ENCODE measurements at regions not wholly inside any gene's neighbourhood (a gene's known extent, or its start where the extent isn't known, plus 50 kb on each side); places are given as distances from the start of the nearest gene placed in this dataset.

DNA sequence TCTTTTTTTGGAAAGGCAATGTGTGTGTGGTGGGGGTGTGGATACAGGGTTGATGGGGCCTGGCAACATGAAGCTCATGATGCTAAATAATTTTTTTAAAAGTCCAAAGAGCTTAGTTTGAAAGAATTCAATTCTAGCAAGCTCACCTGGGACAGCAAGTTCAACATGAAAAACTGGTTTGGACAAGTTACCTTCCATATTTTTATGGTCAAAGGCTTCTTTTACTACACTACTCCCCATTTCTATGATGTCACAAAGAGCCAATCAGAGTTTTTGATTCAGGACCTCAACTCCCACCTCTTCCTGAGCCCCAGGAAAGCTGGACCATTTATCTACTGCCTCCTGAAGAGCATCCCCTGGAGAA is 66.1 kb upstream of the CTNNBL1 start:
- Histone ChIP-seq H3K9me3 (no peaks in the 10 kb centered on the region), H3K27me3 (peaks cover 0 to 59% (median 31%) of the 10 kb centered on the region in 7 donors), H3K4me3 (no peak overlapping the region), H3K4me1 (peaks cover 0 to 5% (median 0%) of the 10 kb centered on the region in 9 donors), H3K36me3 (no peaks in the 10 kb centered on the region), H3K27ac (no peak overlapping the region)
- intact Hi-C loops (cut with DNase I), result no loop called here
- ATAC-seq (no peak), DNase-seq (no peak)
- no peak for TF ChIP-seq CTCF (IDR thresholded peaks at IDR 0.05)

GRCh38 chr20:37627060-37627766 is 66.6 kb upstream of the CTNNBL1 start:
- no peaks in the 10 kb centered on the region for H3K9me3 ChIP-seq
- peaks cover 0 to 59% (median 36%) of the 10 kb centered on the region in 7 donors for H3K27me3 ChIP-seq
- ATAC-seq (peak in 6 of 8 donors; percentile 58 to 67 (median 64)), DNase-seq (peak; percentile 37 to 52)
- WGBS, 2 donors, result 15 to 22% methylated on average over 15 of the region's 15 CpGs
- no peaks in the 10 kb centered on the region for H3K36me3 ChIP-seq
- no peak for TF ChIP-seq CTCF (IDR thresholded peaks at IDR 0.05)
- peaks cover 0 to 5% (median 0%) of the 10 kb centered on the region in 9 donors for H3K4me1 ChIP-seq
- intact Hi-C loops (cut with DNase I), result no loop called here
- H3K4me3 ChIP-seq, result no peak overlapping the region
- no peak overlapping the region for H3K27ac ChIP-seq

- 27 to 33% methylated on average over 1 of the region's 1 CpG for WGBS, 2 donors
- Histone ChIP-seq H3K4me1 (no peaks in the 10 kb centered on the region), H3K27ac (no peak overlapping the region), H3K9me3 (no peaks in the 10 kb centered on the region), H3K4me3 (no peak overlapping the region), H3K27me3 (peaks cover 0 to 61% (median 29%) of the 10 kb centered on the region in 7 donors), H3K36me3 (no peaks in the 10 kb centered on the region)
- intact Hi-C loops (cut with DNase I), result no loop called here
- DNase-seq (no peak), ATAC-seq (no peak)
- TF ChIP-seq CTCF (IDR thresholded peaks at IDR 0.05), result no peak
These were observed 68.9 kb upstream of the CTNNBL1 start for GRCh38 chr20:37624963-37625362.

DNA sequence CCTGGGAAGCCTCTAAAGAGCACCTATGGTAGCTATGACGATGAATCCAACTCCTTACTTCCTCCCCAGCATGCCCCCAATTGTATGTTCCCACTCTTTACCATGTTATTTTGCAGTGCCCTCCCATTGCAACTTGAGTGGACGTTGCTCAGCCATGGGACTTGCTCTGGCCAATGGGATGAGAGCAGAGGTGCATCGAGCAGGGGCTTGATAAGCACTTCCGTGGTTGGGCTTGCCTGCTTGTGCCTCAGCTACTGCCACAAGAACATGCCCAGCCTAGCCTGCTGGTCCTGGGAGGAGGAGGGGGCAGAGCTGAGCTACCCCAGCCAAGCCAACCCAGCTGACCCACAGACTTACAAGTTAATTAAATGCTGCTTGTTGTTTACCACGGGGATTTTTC is 71.1 kb upstream of the CTNNBL1 start:
- intact Hi-C loops (cut with DNase I), result no loop called here
- TF ChIP-seq CTCF (IDR thresholded peaks at IDR 0.05), result no peak
- Histone ChIP-seq H3K4me1 (no peaks in the 10 kb centered on the region), H3K27ac (no peak overlapping the region), H3K36me3 (no peaks in the 10 kb centered on the region), H3K4me3 (no peak overlapping the region), H3K9me3 (no peaks in the 10 kb centered on the region), H3K27me3 (peaks cover 0 to 58% (median 19%) of the 10 kb centered on the region in 7 donors)
- no peak for ATAC-seq
- DNase-seq, result no peak
- 16 to 21% methylated on average over 5 of the region's 5 CpGs for WGBS, 2 donors
